AG09319 (cell line): ENCODE measurements at regions not wholly inside any gene's neighbourhood (a gene's known extent, or its start where the extent isn't known, plus 50 kb on each side); places are given as distances from the start of the nearest gene placed in this dataset.
"Not testable (repeated sequence)": the region's sequence is repeated elsewhere in the genome, so short reads cannot be mapped to it uniquely, and the experiment has no call there.

Experiments
- DNase-seq: peaks from one replicate; pipeline ENCODE4 v3.0.0-alpha.2; 2010; ENCODE audit warnings: low read depth; ENCODE audit errors: extremely low read depth
- CTCF ChIP-seq: IDR thresholded peaks from 2 replicates; pipeline ENCODE4 v1.5.1; 2011; ENCODE audit warnings: low read depth, mild to moderate bottlenecking, inconsistent platforms, low read length, moderate library complexity

GRCh38 chr21:15128267-15128666 lies 63.5 kb upstream of the NRIP1 start:
- DNase-seq, result no peak
- TF ChIP-seq CTCF, result no peak

GRCh38 chr21:15128714-15129113 lies 63.9 kb upstream of the NRIP1 start:
- not testable (repeated sequence) for DNase-seq

GRCh38 chr21:15130326-15130725 lies 65.5 kb upstream of the NRIP1 start:
- TF ChIP-seq CTCF, result no peak
- no peak for DNase-seq

GRCh38 chr21:15130751-15131150 lies 66.0 kb upstream of the NRIP1 start:
- no peak for TF ChIP-seq CTCF
- no peak for DNase-seq

- no peak for DNase-seq
- TF ChIP-seq CTCF, result no peak
Measured at GRCh38 chr21:15132781-15133180, 68.0 kb upstream of the NRIP1 start.

- no peak for TF ChIP-seq CTCF
- no peak for DNase-seq
Measured at GRCh38 chr21:15134701-15135470, 70.1 kb upstream of the NRIP1 start.

GRCh38 chr21:15135867-15136629 lies 71.2 kb upstream of the NRIP1 start:
- TF ChIP-seq CTCF, result no peak
- no peak for DNase-seq
